Heart left ventricle (tissue), 16 donors: ENCODE measurements at regions not wholly inside any gene's neighbourhood (a gene's known extent, or its start where the extent isn't known, plus 50 kb on each side); places are given as distances from the start of the nearest gene placed in this dataset.

Experiments
- ATAC-seq, 4 donors: fragments of 200-7000 bp; cut with Tn5 transposase; one replicate each; pipeline ENCODE4 v1.9.1; 2020 to 2022; ENCODE audit warnings: moderate library complexity in 4 of 4, mild to moderate bottlenecking in 3 of 4, moderate number of reproducible peaks in 1 of 4
- DNase-seq, 5 donors: peaks; one replicate each; pipeline ENCODE4 v3.0.0-alpha.2; 2020
- H3K27ac ChIP-seq, 12 donors: fragments of 200-600 bp; sonication (generic) in 4 of 12; one replicate each; pipeline versions ENCODE4 v1.5.0 to v1.8.0; 2016 to 2022; ENCODE audit warnings: mild to moderate bottlenecking in 2 of 12
- H3K27me3 ChIP-seq, 9 donors: fragments of 200-600 bp; sonication (generic) in 2 of 9; one replicate each; pipeline versions ENCODE4 v1.5.1 to v1.8.0; 2016 to 2022; ENCODE audit warnings: mild to moderate bottlenecking in 3 of 9
- H3K36me3 ChIP-seq, 9 donors: fragments of 200-600 bp; sonication (generic) in 2 of 9; one replicate each; pipeline versions ENCODE4 v1.5.0 to v1.8.0; 2018 to 2022; ENCODE audit warnings: mild to moderate bottlenecking in 2 of 9
- H3K4me1 ChIP-seq, 12 donors: fragments of 200-600 bp; sonication (generic) in 4 of 12; one replicate each; pipeline versions ENCODE4 v1.5.0 to v1.8.0; 2016 to 2022; ENCODE audit warnings: mild to moderate bottlenecking in 3 of 12
- H3K4me3 ChIP-seq, 12 donors: fragments of 200-600 bp; sonication (generic) in 4 of 12; one replicate each; pipeline versions ENCODE4 v1.5.0 to v1.8.0; 2017 to 2022; ENCODE audit warnings: mild to moderate bottlenecking in 9 of 12, moderate library complexity in 4 of 12
- H3K9me3 ChIP-seq, 12 donors: fragments of 200-600 bp; sonication (generic) in 4 of 12; one replicate each; pipeline versions ENCODE4 v1.5.0 to v1.8.0; 2016 to 2022; ENCODE audit warnings: mild to moderate bottlenecking in 1 of 12
- POLR2A ChIP-seq, 2 donors: fragments of 450-650 bp; IDR thresholded peaks; one replicate each; pipeline ENCODE4 v1.6.1; 2017; ENCODE audit warnings: antibody characterized with exemption in 2 of 2, mild to moderate bottlenecking in 2 of 2, moderate library complexity in 2 of 2
- WGBS, 4 donors: extraction: QIAGEN DNeasy Blood & Tissue Kit in 2 of 4; methylation state at CpG; one replicate each; pipeline versions ENCODE4 v1.1.5 to v1.1.7; 2013 to 2018; 5-methylcytosine and 5-hydroxymethylcytosine counted together
- intact Hi-C, 10 donors: fragments of 100-400 bp; cut with DNase I; formaldehyde crosslinking; loops; one replicate each; pipeline versions ENCODE4 v1.11.1 to v1.14.2; 2022
- TF ChIP-seq, protein P1 (sequence below), 12 donors: fragments of 200-600 bp; sonication (generic) in 4 of 12; IDR thresholded peaks; one replicate each; pipeline versions ENCODE4 v1.5.0 to v1.8.0; 2018 to 2022; ENCODE audit warnings: antibody characterized with exemption in 12 of 12, mild to moderate bottlenecking in 5 of 12
- donor health status: ischemic (EF 13 %, LVEDD 7.1; RV severe dilation, severe dysfunction).
- donor health status: healthy with polysubstance abuse.
- donor health status: DM: no; HTN: yes; CAD: no.
- donor health status: DM: no; HTN: no; CAD: no.
- donor health status: ischemic (EF 25% LVEDD 6.9; RV normal size, moderate dysfunction).
- donor health status: ischemic (EF 25% LVEDD 5.7; RV mildly dilated, moderate dysfunction).
- donor health status: healthy.
- donor health status: DM: yes; HTN: yes; CAD: no.
- donor health status: ischemic (EF 35%, LVEDD 5.7; RV mildly dilated, moderate dysfunction).
- donor health status: nonischemic (EF 11% LVEDD 7.7; RV severe dilation, severe dysfunction).
- donor health status: DM: yes; HTN: yes; CAD: no.
- donor health status: PGD.
- donor health status: ischemic (EF 29% LVEDD 5.4; RV normal size, mild dysfunction).
- donor health status: nonischemic (EF 23%, LVEDD 6.1; RV moderate dilation, normal function).

- ATAC-seq (no peak), DNase-seq (no peak)
- Histone ChIP-seq H3K4me1 (no peaks in the 10 kb centered on the region), H3K4me3 (no peak overlapping the region), H3K36me3 (no peaks in the 10 kb centered on the region), H3K9me3 (peaks cover 0 to 6% (median 0%) of the 10 kb centered on the region in 12 donors), H3K27me3 (peaks cover 0 to 5% (median 0%) of the 10 kb centered on the region in 9 donors), H3K27ac (no peak overlapping the region)
- WGBS, 4 donors = 37 to 41% (median 39%) methylated on average over 3 of the region's 3 CpGs
- TF ChIP-seq, protein P1, sequence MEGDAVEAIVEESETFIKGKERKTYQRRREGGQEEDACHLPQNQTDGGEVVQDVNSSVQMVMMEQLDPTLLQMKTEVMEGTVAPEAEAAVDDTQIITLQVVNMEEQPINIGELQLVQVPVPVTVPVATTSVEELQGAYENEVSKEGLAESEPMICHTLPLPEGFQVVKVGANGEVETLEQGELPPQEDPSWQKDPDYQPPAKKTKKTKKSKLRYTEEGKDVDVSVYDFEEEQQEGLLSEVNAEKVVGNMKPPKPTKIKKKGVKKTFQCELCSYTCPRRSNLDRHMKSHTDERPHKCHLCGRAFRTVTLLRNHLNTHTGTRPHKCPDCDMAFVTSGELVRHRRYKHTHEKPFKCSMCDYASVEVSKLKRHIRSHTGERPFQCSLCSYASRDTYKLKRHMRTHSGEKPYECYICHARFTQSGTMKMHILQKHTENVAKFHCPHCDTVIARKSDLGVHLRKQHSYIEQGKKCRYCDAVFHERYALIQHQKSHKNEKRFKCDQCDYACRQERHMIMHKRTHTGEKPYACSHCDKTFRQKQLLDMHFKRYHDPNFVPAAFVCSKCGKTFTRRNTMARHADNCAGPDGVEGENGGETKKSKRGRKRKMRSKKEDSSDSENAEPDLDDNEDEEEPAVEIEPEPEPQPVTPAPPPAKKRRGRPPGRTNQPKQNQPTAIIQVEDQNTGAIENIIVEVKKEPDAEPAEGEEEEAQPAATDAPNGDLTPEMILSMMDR (IDR thresholded peaks at IDR 0.05) = no peak
- no peak for TF ChIP-seq POLR2A (IDR thresholded peaks at IDR 0.05)
- intact Hi-C loops = no loop called here
Measured at GRCh38 chrX:138349351-138349750, 362.2 kb downstream of the FGF13 start.

GRCh38 chrX:138378876-138379275, 332.6 kb downstream of the FGF13 start:
- Histone ChIP-seq H3K4me3 (no peak overlapping the region), H3K36me3 (no peaks in the 10 kb centered on the region), H3K9me3 (peaks cover 0 to 18% (median 0%) of the 10 kb centered on the region in 12 donors), H3K27ac (no peak overlapping the region), H3K27me3 (no peaks in the 10 kb centered on the region), H3K4me1 (no peaks in the 10 kb centered on the region)
- no peak for ATAC-seq
- no peak for TF ChIP-seq POLR2A (IDR thresholded peaks at IDR 0.05)
- TF ChIP-seq, protein P1 (IDR thresholded peaks at IDR 0.05) = no peak
- intact Hi-C loops = no loop called here
- no peak for DNase-seq
- WGBS, 4 donors = 65 to 89% (median 80%) methylated on average over 2 of the region's 2 CpGs

DNA sequence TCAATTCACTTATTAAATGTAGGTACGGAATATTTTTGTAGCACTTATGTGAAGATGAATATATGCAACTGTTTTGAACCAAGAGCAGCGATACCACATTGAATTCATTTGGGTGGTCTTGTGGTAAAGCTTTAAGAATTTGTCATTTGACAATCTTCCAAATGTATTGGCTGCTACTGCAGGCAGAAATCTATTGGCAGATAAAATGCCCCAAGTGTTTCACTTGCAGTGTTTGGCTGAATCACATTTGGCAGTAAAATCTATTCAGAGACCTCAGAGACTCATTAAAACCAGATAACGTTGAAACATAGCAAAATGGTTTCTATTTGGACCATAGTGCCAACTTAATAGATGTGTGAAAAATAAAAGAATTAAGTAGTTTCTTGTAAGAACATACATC, 303.4 kb downstream of the FGF13 start:
- Histone ChIP-seq H3K36me3 (no peaks in the 10 kb centered on the region), H3K27ac (no peak overlapping the region), H3K4me3 (no peak overlapping the region), H3K9me3 (no peaks in the 10 kb centered on the region), H3K4me1 (no peaks in the 10 kb centered on the region), H3K27me3 (no peaks in the 10 kb centered on the region)
- 58 to 71% (median 67%) methylated on average over 3 of the region's 3 CpGs for WGBS, 4 donors
- DNase-seq (no peak), ATAC-seq (no peak)
- intact Hi-C loops = no loop called here
- TF ChIP-seq, protein P1 (IDR thresholded peaks at IDR 0.05) = no peak
- no peak for TF ChIP-seq POLR2A (IDR thresholded peaks at IDR 0.05)

DNA sequence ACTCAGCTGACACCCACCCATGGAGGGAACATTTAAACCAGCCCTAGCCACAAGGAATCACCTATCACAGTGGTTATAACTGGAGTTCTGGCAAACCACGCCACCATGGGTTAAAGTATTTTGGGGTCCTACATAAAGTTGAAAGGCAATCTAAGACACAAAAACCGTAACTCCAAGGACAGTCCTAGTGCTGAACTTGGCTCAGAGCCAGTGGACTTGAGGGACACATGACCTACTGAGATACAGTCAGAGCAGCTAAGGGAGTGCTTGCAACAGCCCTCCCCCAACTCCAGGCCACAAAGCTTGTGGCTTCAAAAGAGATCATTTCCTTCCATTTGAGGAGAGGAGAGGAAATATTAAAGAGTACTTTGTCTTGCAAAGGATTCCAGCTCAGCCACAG, 300.5 kb downstream of the FGF13 start:
- Histone ChIP-seq H3K9me3 (no peaks in the 10 kb centered on the region), H3K36me3 (no peaks in the 10 kb centered on the region), H3K4me3 (no peak overlapping the region), H3K27me3 (no peaks in the 10 kb centered on the region), H3K27ac (no peak overlapping the region), H3K4me1 (no peaks in the 10 kb centered on the region)
- ATAC-seq (no peak), DNase-seq (no peak)
- WGBS, 4 donors = 45 to 56% (median 46%) methylated on average over 2 of the region's 2 CpGs
- TF ChIP-seq, protein P1 (IDR thresholded peaks at IDR 0.05) = no peak
- no peak for TF ChIP-seq POLR2A (IDR thresholded peaks at IDR 0.05)
- intact Hi-C loops = no loop called here
